Heart right ventricle (tissue), 16 donors: ENCODE measurements at regions not wholly inside any gene's neighbourhood (a gene's known extent, or its start where the extent isn't known, plus 50 kb on each side); places are given as distances from the start of the nearest gene placed in this dataset.

Experiments
- ATAC-seq, 8 donors: fragments of 200-7000 bp; cut with Tn5 transposase; one replicate each; pipeline ENCODE4 v1.9.1; 2020; ENCODE audit warnings: mild to moderate bottlenecking in 8 of 8, moderate library complexity in 8 of 8, moderate number of reproducible peaks in 1 of 8
- DNase-seq, 2 donors: peaks; one replicate each; pipeline ENCODE4 v3.0.0-alpha.2; 2020
- H3K27ac ChIP-seq, 10 donors: fragments of 200-600 bp; sonication (generic) in 2 of 10; one replicate each; pipeline versions ENCODE4 v1.5.0 to v1.8.0; 2020 to 2022; ENCODE audit warnings: mild to moderate bottlenecking in 3 of 10
- H3K27me3 ChIP-seq, 7 donors: fragments of 200-600 bp; one replicate each; pipeline ENCODE4 v1.8.0; 2021 to 2022; ENCODE audit warnings: mild to moderate bottlenecking in 2 of 7
- H3K36me3 ChIP-seq, 9 donors: fragments of 200-600 bp; sonication (generic) in 1 of 9; one replicate each; pipeline versions ENCODE4 v1.5.0 to v1.8.0; 2020 to 2022; ENCODE audit warnings: mild to moderate bottlenecking in 2 of 9
- H3K4me1 ChIP-seq, 9 donors: fragments of 200-600 bp; sonication (generic) in 1 of 9; one replicate each; pipeline versions ENCODE4 v1.5.0 to v1.8.0; 2020 to 2022; ENCODE audit warnings: mild to moderate bottlenecking in 4 of 9
- H3K4me3 ChIP-seq, 10 donors: fragments of 200-600 bp; sonication (generic) in 2 of 10; one replicate each; pipeline versions ENCODE4 v1.5.0 to v1.8.0; 2020 to 2022; ENCODE audit warnings: mild to moderate bottlenecking in 7 of 10, moderate library complexity in 2 of 10
- H3K9me3 ChIP-seq, 11 donors: fragments of 200-600 bp in 10 of 11; sonication (generic) in 2 of 11; one replicate each; pipeline versions ENCODE4 v1.5.0 to v1.8.0; 2013 to 2022; ENCODE audit warnings: mild to moderate bottlenecking in 2 of 11, control low read depth in 1 of 11, moderate library complexity in 1 of 11
- CTCF ChIP-seq, 9 donors: fragments of 200-600 bp; sonication (generic) in 2 of 9; IDR thresholded peaks; one replicate each; pipeline versions ENCODE4 v1.5.0 to v1.8.0; 2021 to 2022; ENCODE audit warnings: antibody characterized with exemption in 9 of 9, mild to moderate bottlenecking in 5 of 9, moderate library complexity in 1 of 9
- WGBS, 2 donors: extraction: QIAGEN DNeasy Blood & Tissue Kit; methylation state at CpG; one replicate each; pipeline ENCODE4 v1.1.7; 2013; ENCODE audit warnings: inconsistent platforms in 1 of 2; 5-methylcytosine and 5-hydroxymethylcytosine counted together
- intact Hi-C, 10 donors: fragments of 100-400 bp; cut with DNase I; formaldehyde crosslinking; loops; one replicate each; pipeline versions ENCODE4 v1.11.1 to v1.14.2; 2022
- donor health status: Arrhythmogenic right ventricular cardiomyopathy.
- donor health status: ischemic (EF 13 %, LVEDD 7.1; RV severe dilation, severe dysfunction).
- donor health status: healthy with polysubstance abuse.
- donor health status: DM: no; HTN: yes; CAD: no.
- donor health status: DM: no; HTN: no; CAD: no.
- donor health status: ischemic (EF 25% LVEDD 6.9; RV normal size, moderate dysfunction).
- donor health status: ischemic (EF 25% LVEDD 5.7; RV mildly dilated, moderate dysfunction).
- donor health status: healthy.
- donor health status: DM: yes; HTN: yes; CAD: no.
- donor health status: Ischemic cardiomyopathy.
- donor health status: ischemic (EF 35%, LVEDD 5.7; RV mildly dilated, moderate dysfunction).
- donor health status: nonischemic (EF 11% LVEDD 7.7; RV severe dilation, severe dysfunction).
- donor health status: DM: yes; HTN: yes; CAD: no.
- donor health status: PGD.
- donor health status: ischemic (EF 29% LVEDD 5.4; RV normal size, mild dysfunction).
- donor health status: nonischemic (EF 23%, LVEDD 6.1; RV moderate dilation, normal function).

GRCh38 chr1:60739729-60740128 is 342.6 kb upstream of the NFIA start:
- no peak overlapping the region for H3K27ac ChIP-seq
- H3K9me3 ChIP-seq: no peaks in the 10 kb centered on the region
- peaks cover 0 to 7% (median 0%) of the 10 kb centered on the region in 9 donors for H3K4me1 ChIP-seq
- ATAC-seq (peak in 1 of 8 donors; percentile 49), DNase-seq (no peak)
- H3K27me3 ChIP-seq: no peaks in the 10 kb centered on the region
- H3K36me3 ChIP-seq: no peaks in the 10 kb centered on the region
- H3K4me3 ChIP-seq: no peak overlapping the region
- intact Hi-C loops: loop anchor here in 1 of 10 donors (10.0 kb wide), 1 partner anchor 115 kb away; no protein-coding TSS in a partner anchor
- no peak for TF ChIP-seq CTCF (IDR thresholded peaks at IDR 0.05)

- no peak overlapping the region for H3K4me3 ChIP-seq
- H3K36me3 ChIP-seq: no peaks in the 10 kb centered on the region
- no peaks in the 10 kb centered on the region for H3K9me3 ChIP-seq
- WGBS, 2 donors: 92 to 95% methylated on average over 3 of the region's 3 CpGs
- no peaks in the 10 kb centered on the region for H3K4me1 ChIP-seq
- no peak for ATAC-seq
- no peak for TF ChIP-seq CTCF (IDR thresholded peaks at IDR 0.05)
- H3K27ac ChIP-seq: no peak overlapping the region
- intact Hi-C loops: no loop called here
- DNase-seq: no peak
- no peaks in the 10 kb centered on the region for H3K27me3 ChIP-seq
These were observed 349.4 kb upstream of the NFIA start for GRCh38 chr1:60732977-60733401.

DNA sequence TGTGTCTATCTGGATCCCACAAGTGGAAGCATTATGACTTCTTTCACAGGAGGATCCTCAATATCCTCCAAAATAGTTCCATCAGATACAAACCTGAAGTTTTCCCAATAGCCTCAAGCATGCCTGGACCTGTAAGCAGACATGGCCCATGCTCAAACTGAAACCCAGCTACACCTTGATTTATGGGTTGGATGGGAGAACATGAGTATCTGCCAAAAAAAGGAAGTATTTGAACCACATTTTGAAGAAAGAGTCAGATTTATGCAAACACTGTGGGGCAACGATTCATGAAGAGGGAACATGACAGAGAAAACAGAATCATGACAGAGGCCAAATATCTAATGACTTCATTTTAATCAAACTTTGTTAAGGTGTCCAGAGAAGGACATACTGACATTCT is 351.0 kb upstream of the NFIA start:
- no peak for DNase-seq
- 85 to 88% methylated on average over 1 of the region's 1 CpG for WGBS, 2 donors
- Histone ChIP-seq H3K4me1 (peaks cover 0 to 2% (median 0%) of the 10 kb centered on the region in 9 donors), H3K4me3 (no peak overlapping the region), H3K27me3 (no peaks in the 10 kb centered on the region), H3K36me3 (no peaks in the 10 kb centered on the region), H3K27ac (no peak overlapping the region), H3K9me3 (no peaks in the 10 kb centered on the region)
- no peak for TF ChIP-seq CTCF (IDR thresholded peaks at IDR 0.05)
- intact Hi-C loops: no loop called here
- no peak for ATAC-seq

DNA sequence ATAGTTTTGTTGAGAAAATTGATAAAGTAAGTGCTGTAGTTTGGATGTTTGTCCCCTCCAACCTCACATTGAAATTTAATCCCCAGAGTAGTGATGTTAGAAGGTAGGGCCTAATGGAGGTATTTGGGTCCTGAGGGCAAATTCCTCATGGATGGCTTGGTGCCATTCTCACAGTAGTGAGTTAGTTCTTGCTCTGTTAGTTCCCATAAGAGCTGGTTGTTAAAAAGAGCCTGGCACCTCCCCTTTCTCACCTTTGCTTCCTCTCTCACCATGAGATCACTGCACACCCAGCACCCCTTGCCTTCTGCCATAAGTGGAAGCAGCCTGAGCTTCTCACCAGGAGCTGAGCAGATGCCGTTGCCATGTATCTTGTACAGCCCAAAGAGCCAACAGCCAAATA is 354.8 kb upstream of the NFIA start:
- Histone ChIP-seq H3K9me3 (no peaks in the 10 kb centered on the region), H3K4me3 (no peak overlapping the region), H3K27ac (no peak overlapping the region), H3K4me1 (peaks cover 0 to 2% (median 0%) of the 10 kb centered on the region in 9 donors), H3K27me3 (no peaks in the 10 kb centered on the region), H3K36me3 (no peaks in the 10 kb centered on the region)
- WGBS, 2 donors: 90 to 94% methylated on average over 1 of the region's 1 CpG
- ATAC-seq (no peak), DNase-seq (no peak)
- TF ChIP-seq CTCF (IDR thresholded peaks at IDR 0.05): no peak
- intact Hi-C loops: no loop called here
